ENCODE measurements at regions not wholly inside any gene's neighbourhood (a gene's known extent, or its start where the extent isn't known, plus 50 kb on each side); places are given as distances from the start of the nearest gene placed in this dataset.

DNA sequence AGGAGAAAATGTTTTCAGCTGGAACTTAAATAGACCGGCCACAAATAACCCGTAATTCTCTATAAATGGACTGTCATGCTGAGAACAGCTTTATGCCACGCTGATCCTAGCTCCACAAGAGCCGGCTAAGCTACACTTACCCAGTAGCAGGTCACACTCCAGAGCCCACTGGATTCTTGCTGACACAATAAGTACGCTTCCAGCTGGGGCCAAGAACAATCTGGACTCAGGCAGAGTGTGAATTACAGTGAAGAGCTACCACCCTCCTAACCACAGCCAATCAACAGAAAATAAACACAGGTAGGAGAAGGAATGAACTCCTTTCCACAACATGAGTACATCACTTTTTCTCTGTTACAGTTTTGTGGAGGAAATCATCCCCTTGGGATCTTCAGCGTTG is 531.3 kb downstream of the GALC start:
- no peaks in the 10 kb centered on the region for H3K27me3 ChIP-seq
- no peak overlapping the region for H3K27ac ChIP-seq
- H3K4me3 ChIP-seq: no peak overlapping the region
- H3K9me3 ChIP-seq (ENCODE audit: low read depth): no peaks in the 10 kb centered on the region
- DNase-seq (ENCODE audit: low read depth in 1 of 2, low spot score in 1 of 2): peak in 1 of 2 donors; percentile 21
- TF ChIP-seq, protein P1, sequence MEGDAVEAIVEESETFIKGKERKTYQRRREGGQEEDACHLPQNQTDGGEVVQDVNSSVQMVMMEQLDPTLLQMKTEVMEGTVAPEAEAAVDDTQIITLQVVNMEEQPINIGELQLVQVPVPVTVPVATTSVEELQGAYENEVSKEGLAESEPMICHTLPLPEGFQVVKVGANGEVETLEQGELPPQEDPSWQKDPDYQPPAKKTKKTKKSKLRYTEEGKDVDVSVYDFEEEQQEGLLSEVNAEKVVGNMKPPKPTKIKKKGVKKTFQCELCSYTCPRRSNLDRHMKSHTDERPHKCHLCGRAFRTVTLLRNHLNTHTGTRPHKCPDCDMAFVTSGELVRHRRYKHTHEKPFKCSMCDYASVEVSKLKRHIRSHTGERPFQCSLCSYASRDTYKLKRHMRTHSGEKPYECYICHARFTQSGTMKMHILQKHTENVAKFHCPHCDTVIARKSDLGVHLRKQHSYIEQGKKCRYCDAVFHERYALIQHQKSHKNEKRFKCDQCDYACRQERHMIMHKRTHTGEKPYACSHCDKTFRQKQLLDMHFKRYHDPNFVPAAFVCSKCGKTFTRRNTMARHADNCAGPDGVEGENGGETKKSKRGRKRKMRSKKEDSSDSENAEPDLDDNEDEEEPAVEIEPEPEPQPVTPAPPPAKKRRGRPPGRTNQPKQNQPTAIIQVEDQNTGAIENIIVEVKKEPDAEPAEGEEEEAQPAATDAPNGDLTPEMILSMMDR (IDR thresholded peaks at IDR 0.05; ENCODE audit: low read depth, low read length): no peak
- H3K4me1 ChIP-seq (ENCODE audit: low read depth): peaks cover 11% of the 10 kb centered on the region
- no peaks in the 10 kb centered on the region for H3K36me3 ChIP-seq

DNA sequence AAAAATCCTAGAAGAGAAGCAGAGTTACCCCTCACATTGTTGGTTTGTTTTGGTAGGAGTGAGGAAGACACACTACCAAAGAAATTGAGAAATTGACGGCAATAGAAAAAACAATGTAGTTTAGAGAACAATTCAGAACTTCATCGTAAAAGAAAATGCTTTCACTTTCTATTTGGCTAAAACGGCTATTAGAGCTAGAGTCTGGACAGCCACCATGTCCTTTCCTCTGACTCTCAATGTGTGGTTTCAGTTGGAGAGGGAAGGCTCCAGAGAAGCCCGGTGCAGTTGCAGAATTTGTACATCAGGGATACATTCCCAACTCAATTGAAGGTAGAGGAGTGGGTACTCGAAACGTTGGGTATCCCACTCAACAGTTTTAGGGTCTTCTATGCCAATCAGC is 535.3 kb downstream of the GALC start:
- no peak overlapping the region for H3K27ac ChIP-seq
- H3K4me1 ChIP-seq (ENCODE audit: low read depth): peaks cover 11% of the 10 kb centered on the region
- H3K9me3 ChIP-seq (ENCODE audit: low read depth): no peaks in the 10 kb centered on the region
- TF ChIP-seq, protein P1 (IDR thresholded peaks at IDR 0.05; ENCODE audit: low read depth, low read length): no peak
- no peak for DNase-seq (ENCODE audit: low read depth in 1 of 2, low spot score in 1 of 2)
- no peaks in the 10 kb centered on the region for H3K27me3 ChIP-seq
- no peaks in the 10 kb centered on the region for H3K36me3 ChIP-seq
- no peak overlapping the region for H3K4me3 ChIP-seq

DNA sequence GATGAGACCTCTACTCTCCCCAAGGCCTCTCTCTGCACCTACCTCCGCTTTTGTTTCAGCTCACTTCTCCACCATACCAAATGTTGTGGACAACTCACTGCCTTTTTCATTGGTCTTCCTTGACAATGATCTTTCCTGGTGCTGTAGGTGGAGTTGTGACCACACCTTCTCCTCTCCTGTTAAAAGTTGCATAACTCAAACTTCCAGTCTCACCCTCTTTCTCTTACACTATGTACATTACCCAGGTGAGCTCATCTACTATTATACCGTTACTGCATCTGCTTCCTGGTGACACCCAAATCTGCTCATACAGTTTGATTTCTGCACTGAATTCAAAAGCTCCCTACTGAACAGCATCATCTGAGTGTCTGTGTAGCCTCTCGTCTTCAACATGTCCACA is 542.8 kb downstream of the GALC start:
- Histone ChIP-seq H3K36me3 (no peaks in the 10 kb centered on the region), H3K4me3 (no peak overlapping the region), H3K4me1 (ENCODE audit: low read depth) (no peaks in the 10 kb centered on the region), H3K27me3 (no peaks in the 10 kb centered on the region), H3K27ac (no peak overlapping the region), H3K9me3 (ENCODE audit: low read depth) (no peaks in the 10 kb centered on the region)
- TF ChIP-seq, protein P1 (IDR thresholded peaks at IDR 0.05; ENCODE audit: low read depth, low read length): no peak
- no peak for DNase-seq (ENCODE audit: low read depth in 1 of 2, low spot score in 1 of 2)

DNA sequence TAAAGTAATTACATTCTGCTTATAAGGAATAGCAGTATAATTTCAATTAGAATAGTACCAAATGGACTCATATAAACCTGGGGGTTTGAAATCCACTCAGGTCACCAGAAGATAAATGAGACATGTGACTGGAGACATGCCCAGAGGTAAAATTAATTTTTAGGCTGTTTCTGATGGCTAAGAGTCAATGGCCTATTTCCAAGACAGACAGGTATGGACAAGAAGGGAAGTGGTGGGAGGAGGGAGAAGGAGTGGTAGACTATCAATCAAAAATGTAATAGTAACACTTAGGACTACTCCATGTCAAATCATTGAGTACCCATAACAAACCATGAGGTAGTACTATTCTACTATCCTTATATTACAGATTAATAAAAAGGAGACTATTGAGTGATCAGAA is 544.0 kb downstream of the GALC start:
- DNase-seq (ENCODE audit: low read depth in 1 of 2, low spot score in 1 of 2): no peak
- Histone ChIP-seq H3K4me1 (ENCODE audit: low read depth) (no peaks in the 10 kb centered on the region), H3K4me3 (no peak overlapping the region), H3K27ac (no peak overlapping the region), H3K9me3 (ENCODE audit: low read depth) (no peaks in the 10 kb centered on the region), H3K36me3 (no peaks in the 10 kb centered on the region), H3K27me3 (no peaks in the 10 kb centered on the region)
- TF ChIP-seq, protein P1 (IDR thresholded peaks at IDR 0.05; ENCODE audit: low read depth, low read length): no peak

DNA sequence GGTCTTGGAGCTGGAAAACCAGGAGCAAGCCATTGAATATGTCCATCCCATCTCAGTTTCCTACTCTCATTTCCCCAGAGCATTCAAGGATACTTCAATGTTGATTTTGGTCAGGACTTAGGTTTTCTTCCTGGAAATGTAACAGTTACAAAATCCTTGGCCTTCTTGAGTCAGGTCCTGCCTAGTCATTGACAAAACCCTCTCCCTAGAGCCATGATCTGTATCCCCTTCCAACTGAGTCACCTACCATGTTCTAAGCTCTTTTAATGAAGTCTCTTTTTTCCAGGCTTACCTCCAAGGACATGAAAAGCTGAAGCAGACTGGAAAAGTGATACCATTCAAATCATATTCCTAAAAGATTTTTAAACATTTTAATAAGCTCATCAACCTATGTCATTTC is 549.2 kb downstream of the GALC start:
- Histone ChIP-seq H3K27ac (no peak overlapping the region), H3K9me3 (ENCODE audit: low read depth) (no peaks in the 10 kb centered on the region), H3K27me3 (no peaks in the 10 kb centered on the region), H3K4me1 (ENCODE audit: low read depth) (no peaks in the 10 kb centered on the region), H3K4me3 (no peak overlapping the region), H3K36me3 (no peaks in the 10 kb centered on the region)
- DNase-seq (ENCODE audit: low read depth in 1 of 2, low spot score in 1 of 2): no peak
- TF ChIP-seq, protein P1 (IDR thresholded peaks at IDR 0.05; ENCODE audit: low read depth, low read length): no peak

DNA sequence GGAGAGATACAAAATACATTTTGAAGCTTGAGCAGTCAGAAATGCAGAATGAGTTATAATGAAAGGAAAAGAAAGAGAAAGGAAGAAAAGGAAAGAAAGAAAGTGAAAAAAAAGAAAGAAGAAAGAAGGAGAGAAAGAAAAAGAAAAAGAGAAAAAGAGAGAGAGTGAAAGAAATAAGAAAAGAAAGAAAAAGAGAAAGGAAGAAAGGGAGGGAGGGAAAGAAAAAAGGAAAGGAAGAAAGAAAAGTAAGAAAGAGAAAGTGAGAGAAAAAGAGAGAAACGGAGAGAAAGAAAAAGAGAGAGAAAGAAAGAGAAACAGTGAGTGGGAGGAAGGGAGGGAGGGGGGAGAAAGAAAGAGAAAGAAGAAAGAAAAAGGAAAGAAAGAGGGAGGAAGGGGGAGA is 549.9 kb downstream of the GALC start:
- Histone ChIP-seq H3K27ac (no peak overlapping the region), H3K36me3 (no peaks in the 10 kb centered on the region), H3K4me1 (ENCODE audit: low read depth) (no peaks in the 10 kb centered on the region), H3K9me3 (ENCODE audit: low read depth) (no peaks in the 10 kb centered on the region), H3K27me3 (no peaks in the 10 kb centered on the region), H3K4me3 (no peak overlapping the region)
- TF ChIP-seq, protein P1 (IDR thresholded peaks at IDR 0.05; ENCODE audit: low read depth, low read length): no peak
- no peak for DNase-seq (ENCODE audit: low read depth in 1 of 2, low spot score in 1 of 2)
